ENCODE measurements at regions not wholly inside any gene's neighbourhood (a gene's known extent, or its start where the extent isn't known, plus 50 kb on each side); places are given as distances from the start of the nearest gene placed in this dataset.

DNA sequence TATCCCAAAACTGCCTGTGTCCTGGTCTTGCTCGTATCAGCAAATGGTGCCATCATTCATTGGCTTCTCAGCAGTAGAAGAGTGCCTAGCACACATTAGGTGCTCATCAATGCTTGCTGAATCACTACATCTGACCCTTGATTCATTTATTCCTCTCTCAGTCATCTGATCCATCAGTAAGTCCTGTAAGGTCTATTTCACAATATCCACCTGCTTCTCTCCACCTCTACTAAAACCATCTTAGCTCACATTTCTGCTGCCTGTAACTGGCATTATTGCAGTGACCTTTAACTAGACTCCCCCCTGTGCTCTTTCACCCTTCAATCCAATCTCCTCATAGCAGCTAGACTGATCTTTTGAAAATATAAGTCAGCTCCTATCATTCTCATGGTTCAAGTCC lies 387.6 kb upstream of the SPRED2 start:
- Histone ChIP-seq H3K4me2 (replicated peaks; ENCODE audit: low read depth, low read length, poor library complexity, severe bottlenecking) (no peak overlapping the region), H3K79me2 (ENCODE audit: control insufficient read depth, insufficient read depth, low read length) (no peaks in the 10 kb centered on the region), H3K9ac (ENCODE audit: low read length) (no peak overlapping the region), H2AFZ (ENCODE audit: insufficient read depth, low read depth, low read length, poor library complexity, severe bottlenecking) (no peak overlapping the region), H3K4me3 (ENCODE audit: control extremely low read depth in 1 of 5, extremely low read depth in 1 of 5, insufficient read depth in 1 of 5, low read depth in 2 of 5, low read length in 4 of 5) (no peak overlapping the region), H3K27me3 (replicated peaks in 1 of 4; ENCODE audit: control extremely low read depth in 1 of 4, control insufficient read depth in 3 of 4, insufficient read depth in 4 of 4, low read length in 3 of 4) (no peaks in the 10 kb centered on the region), H3K4me1 (ENCODE audit: control insufficient read depth in 2 of 2, insufficient read depth in 2 of 2, low read length in 2 of 2) (no peaks in the 10 kb centered on the region), H3K27ac (ENCODE audit: low read length in 2 of 2) (no peak overlapping the region), H3K36me3 (replicated peaks in 1 of 2; ENCODE audit: control extremely low read depth in 1 of 2, control insufficient read depth in 1 of 2, extremely low read depth in 1 of 2, insufficient read depth in 2 of 2, low read length in 1 of 2) (no peaks in the 10 kb centered on the region), H3K9me3 (ENCODE audit: control extremely low read depth in 1 of 3, control insufficient read depth in 2 of 3, insufficient read depth in 1 of 3, low read length in 2 of 3) (no peaks in the 10 kb centered on the region), H4K20me1 (ENCODE audit: control insufficient read depth, insufficient read depth, low read length, poor library complexity, severe bottlenecking) (no peaks in the 10 kb centered on the region)
- H3K9me3 Mint-ChIP-seq (ENCODE audit: insufficient read depth) = no peaks in the 10 kb centered on the region
- WGBS (ENCODE audit: insufficient coverage) = 81% methylated on average over 1 of the region's 1 CpG
- no peak overlapping the region for H3K4me3 Mint-ChIP-seq
- TF ChIP-seq, protein P1, sequence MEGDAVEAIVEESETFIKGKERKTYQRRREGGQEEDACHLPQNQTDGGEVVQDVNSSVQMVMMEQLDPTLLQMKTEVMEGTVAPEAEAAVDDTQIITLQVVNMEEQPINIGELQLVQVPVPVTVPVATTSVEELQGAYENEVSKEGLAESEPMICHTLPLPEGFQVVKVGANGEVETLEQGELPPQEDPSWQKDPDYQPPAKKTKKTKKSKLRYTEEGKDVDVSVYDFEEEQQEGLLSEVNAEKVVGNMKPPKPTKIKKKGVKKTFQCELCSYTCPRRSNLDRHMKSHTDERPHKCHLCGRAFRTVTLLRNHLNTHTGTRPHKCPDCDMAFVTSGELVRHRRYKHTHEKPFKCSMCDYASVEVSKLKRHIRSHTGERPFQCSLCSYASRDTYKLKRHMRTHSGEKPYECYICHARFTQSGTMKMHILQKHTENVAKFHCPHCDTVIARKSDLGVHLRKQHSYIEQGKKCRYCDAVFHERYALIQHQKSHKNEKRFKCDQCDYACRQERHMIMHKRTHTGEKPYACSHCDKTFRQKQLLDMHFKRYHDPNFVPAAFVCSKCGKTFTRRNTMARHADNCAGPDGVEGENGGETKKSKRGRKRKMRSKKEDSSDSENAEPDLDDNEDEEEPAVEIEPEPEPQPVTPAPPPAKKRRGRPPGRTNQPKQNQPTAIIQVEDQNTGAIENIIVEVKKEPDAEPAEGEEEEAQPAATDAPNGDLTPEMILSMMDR (IDR thresholded peaks at IDR 0.05) = no peak
- no peak for TF ChIP-seq EZH2 (IDR thresholded peaks at IDR 0.05; ENCODE audit: borderline replicate concordance, insufficient read depth, low read depth, low read length, poor library complexity, severe bottlenecking)
- DNase-seq = no peak
- ChIA-PET CTCF (no interaction called here), POLR2A (no interaction called here)
- H3K4me1 Mint-ChIP-seq = no peaks in the 10 kb centered on the region
- intact Hi-C loops (cut with micrococcal nuclease) = no loop called here
- peaks cover 3% of the 10 kb centered on the region for H3K27me3 Mint-ChIP-seq
- H3K27ac Mint-ChIP-seq = no peak overlapping the region
- ATAC-seq (ENCODE audit: low read depth) = no peak

DNA sequence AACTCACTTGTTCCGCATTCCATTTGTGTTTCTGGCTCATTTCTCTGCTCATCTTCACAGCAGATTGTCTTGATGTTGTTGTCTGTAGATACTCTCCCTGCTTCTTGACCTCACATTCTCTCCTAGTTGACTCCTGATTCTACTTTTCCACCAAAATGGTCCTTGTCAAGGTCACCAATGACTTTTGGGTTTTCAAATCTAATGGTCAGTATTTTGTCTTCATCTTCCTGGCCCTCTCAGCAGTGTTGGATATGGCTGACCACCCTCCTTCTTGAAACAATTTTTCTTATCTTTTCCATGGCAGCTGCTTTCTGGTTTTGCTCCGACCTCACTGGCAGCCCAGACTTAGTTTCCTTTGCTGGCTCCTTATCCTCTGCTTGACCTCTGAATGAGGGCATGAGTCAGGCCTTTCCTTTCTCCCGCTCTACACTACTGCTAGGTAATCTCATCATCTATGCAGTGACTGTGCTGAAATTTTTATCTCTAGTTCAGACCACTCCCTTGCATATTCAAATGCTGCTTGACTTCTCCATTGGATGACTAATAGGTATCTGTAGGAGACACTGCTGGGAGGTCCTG lies 386.6 kb upstream of the SPRED2 start:
- H3K9me3 ChIP-seq (ENCODE audit: control extremely low read depth in 1 of 3, control insufficient read depth in 2 of 3, insufficient read depth in 1 of 3, low read length in 2 of 3) = no peaks in the 10 kb centered on the region
- no peaks in the 10 kb centered on the region for H4K20me1 ChIP-seq (ENCODE audit: control insufficient read depth, insufficient read depth, low read length, poor library complexity, severe bottlenecking)
- Mint-ChIP-seq H3K4me1 (no peaks in the 10 kb centered on the region), H3K27ac (no peak overlapping the region), H3K4me3 (no peak overlapping the region), H3K9me3 (ENCODE audit: insufficient read depth) (no peaks in the 10 kb centered on the region), H3K27me3 (peaks cover 9% of the 10 kb centered on the region)
- no peak overlapping the region for H3K27ac ChIP-seq (ENCODE audit: low read length in 2 of 2)
- no peaks in the 10 kb centered on the region for H3K36me3 ChIP-seq (replicated peaks in 1 of 2; ENCODE audit: control extremely low read depth in 1 of 2, control insufficient read depth in 1 of 2, extremely low read depth in 1 of 2, insufficient read depth in 2 of 2, low read length in 1 of 2)
- no peak overlapping the region for H3K4me3 ChIP-seq (ENCODE audit: control extremely low read depth in 1 of 5, extremely low read depth in 1 of 5, insufficient read depth in 1 of 5, low read depth in 2 of 5, low read length in 4 of 5)
- no peak overlapping the region for H3K9ac ChIP-seq (ENCODE audit: low read length)
- H3K4me2 ChIP-seq (replicated peaks; ENCODE audit: low read depth, low read length, poor library complexity, severe bottlenecking) = no peak overlapping the region
- intact Hi-C loops (cut with micrococcal nuclease) = no loop called here
- no peak for TF ChIP-seq EZH2 (IDR thresholded peaks at IDR 0.05; ENCODE audit: borderline replicate concordance, insufficient read depth, low read depth, low read length, poor library complexity, severe bottlenecking)
- no peak for DNase-seq
- H3K79me2 ChIP-seq (ENCODE audit: control insufficient read depth, insufficient read depth, low read length) = no peaks in the 10 kb centered on the region
- H3K27me3 ChIP-seq (replicated peaks in 1 of 4; ENCODE audit: control extremely low read depth in 1 of 4, control insufficient read depth in 3 of 4, insufficient read depth in 4 of 4, low read length in 3 of 4) = no peaks in the 10 kb centered on the region
- no peak for ATAC-seq (ENCODE audit: low read depth)
- 75% methylated on average over 1 of the region's 3 CpGs for WGBS (ENCODE audit: insufficient coverage)
- CTCF ChIA-PET = no interaction called here
- H3K4me1 ChIP-seq (ENCODE audit: control insufficient read depth in 2 of 2, insufficient read depth in 2 of 2, low read length in 2 of 2) = no peaks in the 10 kb centered on the region
- POLR2A ChIA-PET = no interaction called here
- no peak overlapping the region for H2AFZ ChIP-seq (ENCODE audit: insufficient read depth, low read depth, low read length, poor library complexity, severe bottlenecking)

Data from B cell (primary cell).